Epidermal melanocyte (primary cell): ENCODE measurements at regions not wholly inside any gene's neighbourhood (a gene's known extent, or its start where the extent isn't known, plus 50 kb on each side); places are given as distances from the start of the nearest gene placed in this dataset.
"Not testable (repeated sequence)": the region's sequence is repeated elsewhere in the genome, so short reads cannot be mapped to it uniquely, and the experiment has no call there.

Experiments
- DNase-seq: peaks from one replicate; pipeline ENCODE4 v3.0.0; 2011; ENCODE audit warnings: low spot score; ENCODE audit not compliant: insufficient read length

GRCh38 chr2:20949256-20949655, 94.6 kb downstream of the APOB start:
- no peak for DNase-seq

DNA sequence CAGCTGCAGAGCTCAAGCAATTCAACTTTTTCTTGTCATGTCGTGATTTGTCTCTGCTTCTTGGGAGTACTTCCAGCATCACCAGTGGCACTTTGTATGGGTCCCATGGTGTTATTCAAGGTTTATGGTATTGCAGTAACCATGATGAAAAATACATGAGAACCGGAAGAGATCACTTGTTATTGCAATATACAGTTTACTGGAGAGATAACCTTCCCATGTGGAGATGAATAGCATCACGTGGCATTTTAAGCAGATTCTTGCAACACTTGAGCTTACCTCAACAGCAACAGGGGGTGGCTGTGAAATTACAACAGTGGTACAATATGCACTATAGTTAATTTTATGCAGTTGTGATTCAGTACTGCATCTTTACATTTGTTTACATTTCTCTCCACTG, 97.4 kb downstream of the APOB start:
- DNase-seq = no peak

DNA sequence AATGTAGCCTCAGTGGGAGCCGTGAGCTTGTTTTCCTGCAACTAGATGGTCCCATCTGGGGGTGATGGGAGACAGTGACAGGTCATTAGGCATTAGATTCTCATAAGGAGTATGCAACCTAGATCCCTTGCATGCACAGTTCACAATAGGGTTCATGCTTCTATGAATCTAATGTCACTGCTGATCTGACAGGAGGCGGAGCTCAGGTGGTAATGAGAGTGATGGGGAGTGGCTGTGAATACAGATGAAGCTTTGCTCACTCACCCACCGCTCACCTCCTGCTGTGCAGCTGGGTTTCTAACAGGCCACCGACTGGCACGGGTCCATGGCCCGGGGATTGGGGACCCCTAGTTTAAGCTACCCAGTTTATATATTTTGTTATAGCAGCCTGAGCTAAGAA, 100.2 kb downstream of the APOB start:
- DNase-seq = not testable (repeated sequence)

DNA sequence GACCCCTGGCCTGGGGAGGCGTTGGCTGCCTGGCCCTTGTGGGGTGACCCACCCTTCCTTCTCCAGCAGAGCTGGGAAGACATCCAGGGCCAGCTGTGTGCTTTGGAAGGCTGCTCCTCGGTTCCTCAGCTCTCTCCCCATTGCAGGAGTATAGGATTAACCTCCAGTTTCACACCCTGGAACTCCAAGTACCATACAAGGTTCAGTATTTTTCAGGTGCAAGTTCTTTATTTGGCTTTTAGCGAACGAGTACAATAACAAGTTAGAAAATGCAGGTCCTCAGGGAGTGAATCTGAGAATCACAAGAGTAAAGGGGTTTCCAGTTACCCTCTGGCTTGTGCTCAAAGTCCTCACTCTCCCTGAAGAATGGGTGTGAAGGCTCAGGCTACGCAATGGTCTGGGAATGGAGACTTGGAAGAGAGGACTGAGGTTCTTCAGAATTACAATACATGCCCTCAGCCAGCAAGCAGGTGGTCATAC, 101.2 kb downstream of the APOB start:
- no peak for DNase-seq

- no peak for DNase-seq
These were observed 103.0 kb downstream of the APOB start for GRCh38 chr2:20940856-20941255.

- no peak for DNase-seq
These were observed 103.7 kb downstream of the APOB start for GRCh38 chr2:20939931-20940795.

DNA sequence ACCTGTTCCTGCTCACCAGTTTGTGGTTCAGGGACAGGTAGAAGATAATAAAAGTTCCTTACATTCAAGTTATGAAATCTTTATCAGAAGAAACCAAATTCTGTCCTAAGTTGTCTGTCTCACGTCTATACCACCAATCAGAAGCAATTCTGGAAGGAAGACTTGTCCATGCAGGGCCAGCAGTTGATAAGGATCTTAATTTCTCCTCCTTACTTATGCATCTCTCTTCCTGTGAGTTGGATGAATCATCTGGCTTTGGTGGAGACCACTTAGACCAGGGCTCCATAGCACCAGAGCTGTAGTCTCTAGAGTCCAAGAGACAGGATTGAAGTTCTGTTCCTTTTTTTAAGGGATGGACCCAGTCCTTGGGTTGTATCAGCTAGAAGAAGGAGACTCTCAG, 106.5 kb downstream of the APOB start:
- no peak for DNase-seq

DNA sequence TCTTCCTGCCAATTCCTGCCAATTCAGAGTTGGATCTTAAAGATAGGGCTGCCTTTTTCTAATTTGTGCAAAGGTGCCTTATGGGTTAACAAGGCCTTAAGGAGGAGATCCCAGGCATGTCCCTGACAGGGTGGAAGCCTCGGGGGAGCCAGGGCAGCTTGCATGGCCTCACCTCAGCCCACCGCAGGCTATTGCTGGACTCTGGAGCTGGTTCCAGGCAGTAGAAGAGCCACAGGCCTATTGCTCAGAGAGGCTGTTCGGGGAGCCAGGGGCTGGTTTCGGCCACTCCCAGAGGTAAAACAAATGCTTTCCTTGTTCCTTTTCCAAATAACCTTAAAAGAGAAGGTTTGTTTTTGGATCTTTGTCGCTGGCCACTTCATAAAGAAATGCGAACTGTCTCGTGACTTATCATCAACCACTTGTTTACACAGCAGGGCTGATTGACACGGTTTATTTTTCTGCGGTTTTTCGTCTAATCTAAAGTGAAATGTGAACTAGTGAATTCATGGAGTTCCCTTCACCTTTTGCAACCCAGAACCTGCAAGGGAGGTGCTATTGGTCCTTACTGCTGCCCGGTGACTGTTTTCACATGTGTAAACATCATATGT, 108.6 kb downstream of the APOB start:
- DNase-seq = no peak

DNA sequence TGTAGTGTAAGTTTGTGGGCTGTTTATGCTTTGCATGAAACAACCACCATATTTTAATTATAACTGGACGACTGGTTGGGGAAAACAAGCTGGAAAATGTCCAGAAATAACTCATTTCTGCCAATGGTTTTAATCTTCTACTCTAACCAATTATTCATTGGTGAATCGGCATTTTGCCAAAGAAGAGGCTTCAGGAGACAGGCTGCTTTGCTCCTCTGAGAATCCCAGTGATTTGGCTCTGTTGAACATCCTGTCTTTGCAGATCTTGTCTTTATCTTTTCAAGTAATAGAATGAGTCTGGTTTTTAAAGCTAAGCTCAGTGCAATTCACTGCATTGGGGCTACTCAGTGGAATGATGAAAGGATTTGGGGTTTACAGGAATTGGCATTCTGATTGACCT, 109.6 kb downstream of the APOB start:
- no peak for DNase-seq

DNA sequence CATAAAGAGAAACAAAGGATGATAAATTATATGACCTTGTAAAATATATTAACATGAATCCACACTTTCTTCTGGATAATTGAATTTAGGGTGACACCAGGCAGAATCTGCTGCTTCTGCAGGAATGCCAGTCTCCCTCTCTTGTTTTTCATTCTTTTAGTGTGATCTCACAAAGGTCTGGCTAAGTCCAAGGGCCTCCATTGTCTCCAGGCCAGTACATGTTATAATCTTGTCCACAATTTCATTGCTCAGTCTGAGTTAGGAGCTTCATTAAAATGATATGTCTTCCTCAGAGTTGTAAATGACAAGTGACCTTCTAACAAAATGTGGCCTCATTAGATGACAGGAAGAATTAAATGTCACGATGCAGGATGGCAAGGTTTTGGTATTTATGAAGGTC, 110.2 kb downstream of the APOB start:
- DNase-seq = no peak

DNA sequence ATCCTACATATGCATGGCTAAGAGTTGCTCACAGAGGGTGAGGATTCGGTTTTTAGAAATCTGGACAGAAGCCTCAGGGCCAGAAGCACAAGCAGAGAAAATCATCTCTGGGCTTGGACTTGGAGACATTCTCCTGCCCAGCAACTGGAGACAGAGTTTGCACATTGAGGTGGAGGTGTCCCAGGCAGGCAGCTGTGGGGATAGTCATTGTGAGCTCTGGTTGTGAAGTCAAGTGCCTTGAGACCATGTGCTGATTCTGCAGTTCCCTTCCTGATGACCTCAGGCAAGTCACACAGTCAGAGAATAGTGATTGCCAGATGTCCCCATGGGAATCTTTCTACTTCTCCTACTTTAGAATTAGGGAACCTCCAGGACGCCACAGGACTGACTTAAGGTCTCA, 108.4 kb upstream of the LDAH start:
- no peak for DNase-seq

DNA sequence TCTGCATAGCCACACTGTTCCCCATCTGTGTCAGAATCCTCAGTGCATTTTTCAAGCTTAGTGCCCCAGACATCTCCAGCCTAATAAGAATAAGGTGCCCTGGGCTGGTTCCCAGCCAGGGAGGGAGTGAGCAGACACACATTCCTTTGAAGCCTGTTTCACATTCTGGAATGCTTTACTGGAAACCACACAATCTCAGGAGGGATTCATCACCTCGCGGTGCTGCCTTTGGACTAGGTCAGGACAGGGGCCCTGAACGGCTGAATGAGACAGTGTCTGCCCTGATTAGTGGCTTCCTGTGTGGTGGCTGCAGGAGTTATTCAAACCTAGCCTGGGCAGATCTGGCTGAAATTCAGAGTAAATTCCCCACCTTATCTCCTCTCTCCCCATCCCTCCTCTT, 108.0 kb upstream of the LDAH start:
- DNase-seq = peak; percentile 33

GRCh38 chr2:20929721-20930120, 106.8 kb upstream of the LDAH start:
- no peak for DNase-seq

GRCh38 chr2:20928617-20929016, 105.7 kb upstream of the LDAH start:
- DNase-seq = no peak

GRCh38 chr2:20925265-20925889, 102.5 kb upstream of the LDAH start:
- no peak for DNase-seq

GRCh38 chr2:20919297-20919800, 96.4 kb upstream of the LDAH start:
- no peak for DNase-seq

DNA sequence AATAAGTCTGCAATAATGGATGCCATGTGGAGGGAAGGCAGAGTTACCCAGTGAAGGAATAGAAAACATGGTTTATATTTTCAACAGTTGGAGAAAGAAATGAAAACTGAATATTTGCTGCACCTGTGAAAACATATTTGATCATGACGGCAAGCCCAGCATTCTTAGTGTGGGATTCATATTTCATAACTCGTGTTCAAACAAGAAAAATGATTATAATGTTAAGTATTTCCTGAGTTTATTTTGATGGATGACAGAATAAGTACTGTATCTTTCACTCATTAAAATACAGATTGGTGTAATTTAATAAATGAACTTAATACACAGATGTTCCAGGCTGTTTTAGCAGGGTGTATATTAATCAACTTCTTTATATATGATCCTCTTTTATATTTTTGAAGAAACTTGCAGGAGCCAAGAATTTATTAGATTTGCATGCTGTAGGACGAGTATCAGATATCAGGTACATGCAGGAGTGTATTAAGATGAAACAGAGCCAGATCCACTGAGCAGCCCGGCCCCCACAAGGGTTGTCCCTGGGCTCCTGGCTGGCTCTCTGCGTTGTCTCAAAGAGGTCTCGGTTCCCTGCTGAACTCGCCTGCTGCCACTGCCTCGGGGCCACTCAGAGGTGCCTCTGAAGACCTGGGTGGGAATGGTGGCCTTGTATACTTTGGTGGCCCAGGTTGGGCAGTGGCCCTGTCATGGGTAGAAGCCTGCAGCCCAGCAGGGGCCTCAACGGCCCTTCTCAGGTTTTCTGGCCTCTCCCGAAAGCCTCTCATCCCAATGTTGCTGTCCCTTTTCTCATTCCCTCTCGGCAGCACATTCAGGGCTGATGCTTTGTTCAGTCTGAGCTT, 95.0 kb upstream of the LDAH start:
- no peak for DNase-seq

GRCh38 chr2:20917287-20917660, 94.4 kb upstream of the LDAH start:
- no peak for DNase-seq

DNA sequence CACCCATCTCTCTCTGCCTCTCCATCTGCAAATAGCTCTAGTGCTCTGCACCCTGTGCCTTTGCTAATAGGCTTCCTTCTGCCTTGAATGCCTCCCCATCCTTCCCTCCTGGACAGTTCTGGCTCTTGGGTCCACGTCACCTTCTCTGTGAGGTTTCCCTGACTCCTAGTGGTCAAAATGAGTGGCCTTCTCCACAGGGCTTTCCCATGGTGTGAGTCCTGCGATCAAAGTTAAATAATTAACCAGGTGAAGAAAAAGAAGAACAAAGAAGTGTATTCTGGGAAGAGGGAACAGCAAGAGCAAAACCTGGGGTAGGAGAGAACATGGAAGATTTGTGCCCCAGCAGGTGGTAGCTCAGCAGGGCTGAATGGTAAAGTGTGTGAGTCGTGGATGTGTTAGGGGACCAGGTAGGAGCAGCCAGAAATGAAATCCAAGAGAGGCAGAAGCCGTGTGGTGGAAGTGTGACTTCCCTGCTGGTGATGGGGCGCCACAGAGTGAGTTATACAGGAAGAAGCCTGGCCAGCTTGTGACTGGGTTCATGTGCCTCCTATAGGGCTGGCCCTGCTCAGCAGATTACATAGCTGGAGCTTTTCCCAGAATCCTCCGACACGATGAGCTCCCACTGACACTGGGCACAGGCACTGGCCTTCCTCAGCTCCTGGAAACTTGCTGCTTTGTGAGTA, 93.8 kb upstream of the LDAH start:
- DNase-seq = no peak

DNA sequence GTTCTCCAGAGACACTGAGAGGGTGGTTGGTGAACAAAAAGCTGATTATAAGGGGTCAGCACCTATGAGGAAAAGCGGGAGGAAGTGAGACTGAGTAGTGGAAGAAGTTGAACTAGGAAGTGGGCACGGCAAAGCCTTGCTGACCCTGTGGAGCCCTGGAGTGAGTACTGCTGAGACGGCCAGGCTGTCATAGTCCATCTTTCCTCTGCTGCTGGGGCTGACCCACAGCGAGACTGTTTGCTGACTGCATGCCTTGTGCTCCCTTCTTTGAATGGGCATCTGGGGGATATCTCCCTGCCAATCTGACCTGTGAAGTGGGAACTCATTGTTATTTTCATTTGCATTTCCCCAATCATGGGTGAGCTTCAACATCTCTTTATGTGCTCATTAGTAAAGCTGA, 92.4 kb upstream of the LDAH start:
- DNase-seq = no peak

DNA sequence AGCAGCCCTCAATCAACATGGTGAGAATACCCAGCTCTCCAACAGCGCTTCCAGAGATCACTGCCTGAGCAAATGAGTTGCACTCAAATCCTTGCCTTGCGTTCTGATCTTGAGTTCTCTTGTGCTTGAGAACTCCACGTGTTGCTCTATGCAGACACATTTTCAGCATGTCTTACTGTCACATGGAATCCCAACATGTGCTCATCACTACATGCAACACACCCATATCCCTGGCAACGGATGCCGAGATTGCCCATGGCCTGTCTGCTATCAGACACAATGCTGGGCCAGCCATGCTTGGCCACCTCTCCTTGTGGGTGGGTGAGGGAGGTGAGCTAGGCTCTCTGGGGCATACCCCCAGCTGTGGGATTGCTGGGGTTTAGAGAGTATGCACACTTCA, 91.9 kb upstream of the LDAH start:
- DNase-seq = no peak
